Thoracic aorta (tissue), 2 donors: ENCODE measurements at regions not wholly inside any gene's neighbourhood (a gene's known extent, or its start where the extent isn't known, plus 50 kb on each side); places are given as distances from the start of the nearest gene placed in this dataset.

Source experiments
- ATAC-seq: fragments of 150-250 bp; one replicate; pipeline ENCODE4 v1.8.0; 2017; ENCODE audit warnings: low read depth; ENCODE audit not compliant: insufficient number of reproducible peaks, low FRiP score
- DNase-seq: peaks from one replicate; pipeline ENCODE4 v3.0.0-alpha.2; 2020; ENCODE audit warnings: low spot score
- H3K27ac ChIP-seq, 2 donors: fragments of 200-600 bp; sonication (generic); 1 replicate in 1 of 2; 2 replicates in 1 of 2; pipeline ENCODE4 v1.5.1; 2016; ENCODE audit warnings: mild to moderate bottlenecking in 2 of 2, moderate library complexity in 2 of 2
- H3K27me3 ChIP-seq: fragments of 200-600 bp; sonication (generic); replicated peaks from 2 replicates; pipeline ENCODE4 v1.6.0; 2016; ENCODE audit warnings: mild to moderate bottlenecking; ENCODE audit not compliant: insufficient read depth
- H3K36me3 ChIP-seq: fragments of 200-600 bp; sonication (generic); one replicate; pipeline ENCODE4 v1.5.1; 2016
- H3K4me1 ChIP-seq, 2 donors: fragments of 200-600 bp; sonication (generic); 1 replicate in 1 of 2; 2 replicates in 1 of 2; pipeline versions ENCODE4 v1.5.1 to v1.6.0; 2016; ENCODE audit warnings: low read depth in 2 of 2, mild to moderate bottlenecking in 1 of 2; ENCODE audit not compliant: control insufficient read depth in 1 of 2
- H3K4me3 ChIP-seq: fragments of 200-600 bp; sonication (generic); 2 replicates; pipeline ENCODE4 v1.5.1; 2016; ENCODE audit warnings: mild to moderate bottlenecking
- H3K9me3 ChIP-seq: fragments of 200-600 bp; sonication (generic); 2 replicates; pipeline ENCODE4 v1.5.1; 2016
- TF ChIP-seq, protein P1 (sequence below): fragments of 200-600 bp; sonication (generic); IDR thresholded peaks from one replicate; pipeline ENCODE4 v1.5.1; 2019; ENCODE audit warnings: antibody characterized with exemption

DNA sequence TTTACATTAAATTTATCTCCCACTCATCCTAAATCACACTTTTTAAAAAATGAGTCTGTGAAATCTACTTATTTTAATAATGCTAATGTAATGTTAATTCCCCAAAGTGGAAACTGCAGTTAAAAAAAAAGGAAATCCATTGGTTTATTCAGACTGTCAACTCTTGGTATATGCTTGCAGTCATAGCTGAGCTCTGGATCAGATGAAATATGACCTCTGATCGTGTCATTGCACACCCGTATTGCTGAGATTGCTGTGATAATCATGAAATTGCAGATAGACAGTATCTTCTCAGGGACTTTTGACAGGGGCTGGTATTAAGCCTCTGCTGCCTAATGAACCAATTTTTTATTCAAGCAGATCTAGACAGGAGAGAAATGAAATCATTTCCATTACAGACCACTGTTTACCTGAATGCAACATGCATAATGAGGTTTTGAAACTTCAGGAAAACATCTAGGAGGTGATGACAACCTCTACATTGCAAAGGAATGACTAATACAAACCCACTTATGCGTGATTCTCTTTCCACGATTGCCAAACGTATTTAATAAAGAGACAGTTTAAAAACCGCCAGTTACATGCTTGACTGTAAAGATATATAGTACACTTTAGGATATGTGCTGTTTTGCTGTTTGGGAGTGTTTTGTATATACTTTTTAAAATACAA lies 138.3 kb upstream of the PUDP start:
- Histone ChIP-seq H3K36me3 (no peaks in the 10 kb centered on the region), H3K27ac (no peak overlapping the region), H3K4me3 (no peak overlapping the region), H3K27me3 (no peaks in the 10 kb centered on the region), H3K9me3 (no peaks in the 10 kb centered on the region), H3K4me1 (no peaks in the 10 kb centered on the region)
- ATAC-seq, result no peak
- DNase-seq, result no peak
- TF ChIP-seq, protein P1, sequence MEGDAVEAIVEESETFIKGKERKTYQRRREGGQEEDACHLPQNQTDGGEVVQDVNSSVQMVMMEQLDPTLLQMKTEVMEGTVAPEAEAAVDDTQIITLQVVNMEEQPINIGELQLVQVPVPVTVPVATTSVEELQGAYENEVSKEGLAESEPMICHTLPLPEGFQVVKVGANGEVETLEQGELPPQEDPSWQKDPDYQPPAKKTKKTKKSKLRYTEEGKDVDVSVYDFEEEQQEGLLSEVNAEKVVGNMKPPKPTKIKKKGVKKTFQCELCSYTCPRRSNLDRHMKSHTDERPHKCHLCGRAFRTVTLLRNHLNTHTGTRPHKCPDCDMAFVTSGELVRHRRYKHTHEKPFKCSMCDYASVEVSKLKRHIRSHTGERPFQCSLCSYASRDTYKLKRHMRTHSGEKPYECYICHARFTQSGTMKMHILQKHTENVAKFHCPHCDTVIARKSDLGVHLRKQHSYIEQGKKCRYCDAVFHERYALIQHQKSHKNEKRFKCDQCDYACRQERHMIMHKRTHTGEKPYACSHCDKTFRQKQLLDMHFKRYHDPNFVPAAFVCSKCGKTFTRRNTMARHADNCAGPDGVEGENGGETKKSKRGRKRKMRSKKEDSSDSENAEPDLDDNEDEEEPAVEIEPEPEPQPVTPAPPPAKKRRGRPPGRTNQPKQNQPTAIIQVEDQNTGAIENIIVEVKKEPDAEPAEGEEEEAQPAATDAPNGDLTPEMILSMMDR, result no peak

DNA sequence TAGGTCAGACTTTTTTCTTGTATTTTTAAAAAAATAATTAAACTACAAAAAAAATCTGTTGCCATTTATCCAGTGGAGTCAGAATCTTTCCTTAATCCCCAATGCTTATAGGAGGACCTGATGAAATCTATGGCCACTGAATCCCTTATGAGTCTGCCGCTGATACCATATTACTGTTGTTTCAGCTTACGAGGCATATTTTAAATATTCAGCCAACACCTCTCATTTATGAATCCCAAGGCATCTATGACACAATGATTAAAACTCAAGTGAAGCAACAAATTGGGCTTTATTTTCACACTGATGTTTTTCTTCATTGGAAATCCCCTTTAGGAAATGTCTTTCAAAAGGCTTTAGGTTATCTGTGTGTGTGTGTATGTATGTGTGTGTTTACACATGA lies 137.8 kb upstream of the PUDP start:
- no peak overlapping the region for H3K4me3 ChIP-seq
- H3K27ac ChIP-seq, result no peak overlapping the region
- TF ChIP-seq, protein P1, result no peak
- H3K9me3 ChIP-seq, result no peaks in the 10 kb centered on the region
- DNase-seq (no peak), ATAC-seq (no peak)
- no peaks in the 10 kb centered on the region for H3K27me3 ChIP-seq
- no peaks in the 10 kb centered on the region for H3K4me1 ChIP-seq
- H3K36me3 ChIP-seq, result no peaks in the 10 kb centered on the region

DNA sequence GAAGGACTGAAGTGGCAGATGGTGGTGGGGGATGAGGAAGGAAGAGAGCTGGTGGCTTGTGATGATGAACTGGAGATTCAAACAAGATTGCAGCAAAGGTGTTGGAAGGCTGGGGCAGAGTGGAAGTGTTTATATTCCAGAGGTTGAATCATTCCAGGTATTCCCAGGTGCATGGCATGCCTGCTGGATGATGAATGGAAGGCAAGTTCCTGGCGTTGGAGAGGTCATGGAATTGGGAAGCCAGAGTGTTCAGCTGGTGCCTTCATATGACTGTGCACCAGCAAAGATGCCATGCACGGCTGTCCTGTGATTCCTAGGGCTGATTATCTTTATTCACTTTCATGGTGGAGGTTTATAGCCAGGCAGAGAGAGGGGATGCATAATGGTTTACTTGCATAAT lies 135.8 kb upstream of the PUDP start:
- H3K27ac ChIP-seq, result no peak overlapping the region
- no peak for DNase-seq
- H3K27me3 ChIP-seq, result no peaks in the 10 kb centered on the region
- no peaks in the 10 kb centered on the region for H3K9me3 ChIP-seq
- H3K4me3 ChIP-seq, result no peak overlapping the region
- no peak for ATAC-seq
- TF ChIP-seq, protein P1, result no peak
- H3K4me1 ChIP-seq, result no peaks in the 10 kb centered on the region
- no peaks in the 10 kb centered on the region for H3K36me3 ChIP-seq

DNA sequence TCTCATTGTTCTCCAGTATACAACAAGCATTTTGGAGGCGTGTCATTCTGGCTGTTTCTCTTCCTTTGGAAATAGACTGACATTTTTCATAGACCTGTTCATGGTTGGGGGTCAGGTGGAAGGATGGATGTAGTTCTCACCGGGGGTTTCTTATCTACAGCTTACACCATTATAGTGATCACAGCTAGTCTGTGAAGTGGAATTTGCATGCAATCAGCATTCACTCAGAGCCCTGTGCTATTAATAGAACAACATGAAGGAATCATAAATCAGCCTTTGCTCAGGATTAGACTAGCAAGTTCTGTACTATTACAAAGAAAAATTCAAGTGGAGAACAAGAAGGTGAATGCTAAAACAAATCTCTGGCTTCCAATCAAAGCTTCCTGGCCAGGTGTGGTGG lies 132.6 kb upstream of the PUDP start:
- Histone ChIP-seq H3K4me1 (no peaks in the 10 kb centered on the region), H3K27me3 (no peaks in the 10 kb centered on the region), H3K4me3 (no peak overlapping the region), H3K36me3 (no peaks in the 10 kb centered on the region), H3K9me3 (no peaks in the 10 kb centered on the region), H3K27ac (no peak overlapping the region)
- TF ChIP-seq, protein P1, result no peak
- ATAC-seq, result no peak
- DNase-seq, result no peak

DNA sequence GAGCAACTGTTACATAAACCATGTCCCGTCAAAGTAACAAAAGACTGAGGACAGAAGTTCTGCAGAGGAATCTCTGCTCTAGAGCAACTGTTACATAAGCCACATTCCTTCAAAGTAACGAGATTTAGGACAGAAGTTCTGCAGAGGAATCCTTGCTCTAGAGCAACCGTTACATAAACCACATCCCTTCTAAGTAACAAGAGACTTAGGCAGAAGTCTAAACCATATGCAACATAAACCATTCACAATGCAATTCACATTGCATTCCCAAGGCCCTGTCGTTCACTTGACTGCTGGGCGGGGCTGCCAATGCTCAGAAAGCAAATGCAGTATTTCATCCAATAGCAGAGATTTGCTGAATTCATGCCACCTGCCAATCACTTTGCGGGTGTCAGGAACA lies 124.4 kb upstream of the PUDP start:
- Histone ChIP-seq H3K9me3 (no peaks in the 10 kb centered on the region), H3K4me3 (no peak overlapping the region), H3K36me3 (no peaks in the 10 kb centered on the region), H3K27me3 (no peaks in the 10 kb centered on the region), H3K4me1 (no peaks in the 10 kb centered on the region), H3K27ac (no peak overlapping the region)
- DNase-seq (no peak), ATAC-seq (no peak)
- TF ChIP-seq, protein P1, result no peak
